HG02759 (cell line): ENCODE measurements at regions not wholly inside any gene's neighbourhood (a gene's known extent, or its start where the extent isn't known, plus 50 kb on each side); places are given as distances from the start of the nearest gene placed in this dataset.
"Not testable (repeated sequence)": the region's sequence is repeated elsewhere in the genome, so short reads cannot be mapped to it uniquely, and the experiment has no call there.

Experiments used
- ATAC-seq: cut with Tn5 transposase; IDR thresholded peaks from one replicate; pipeline ENCODE4 v1.9.1; 2021; ENCODE audit warnings: mild to moderate bottlenecking, moderate library complexity; ENCODE audit not compliant: unreplicated experiment

DNA sequence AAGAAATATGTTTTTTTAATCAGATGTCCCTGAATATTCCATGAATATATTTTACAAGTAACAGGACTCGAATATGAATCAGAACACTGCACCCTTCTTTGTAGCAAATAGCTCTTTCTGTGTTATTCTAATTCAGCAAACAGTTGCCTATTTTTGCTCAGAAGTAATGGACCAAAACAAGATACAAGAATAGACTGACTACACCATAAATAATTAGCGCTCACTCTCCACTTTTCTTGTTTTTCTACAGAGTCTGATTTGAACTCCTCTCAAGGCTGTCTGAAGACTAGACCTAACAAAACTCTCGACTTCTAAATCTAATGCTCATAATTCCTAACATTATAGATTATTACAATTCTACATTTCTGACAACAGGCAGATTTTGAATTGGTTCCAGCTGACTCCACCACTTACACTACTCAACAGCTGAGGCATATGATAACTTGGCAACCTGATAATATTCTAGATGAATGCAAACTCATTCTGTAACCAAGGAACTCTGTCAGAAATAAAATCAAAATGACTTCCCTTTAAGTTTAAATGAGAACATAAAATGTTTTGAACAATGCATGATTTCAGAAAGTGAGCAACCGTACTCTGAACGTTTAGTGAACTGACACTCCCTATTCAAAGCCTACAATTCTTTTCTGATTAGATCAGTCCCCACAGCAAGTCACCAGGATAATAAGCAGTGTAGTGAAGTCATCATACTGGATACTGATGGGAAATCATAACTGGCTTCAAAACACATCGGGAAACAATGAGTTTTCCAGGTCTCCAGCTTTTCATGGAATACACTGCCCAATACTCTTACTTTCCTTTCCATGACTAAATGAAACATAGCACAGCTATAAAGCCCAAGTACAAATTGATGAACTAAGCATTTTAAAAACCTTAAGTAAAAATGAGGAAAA lies 114.2 kb upstream of the BEND6 start:
- ATAC-seq: no peak

DNA sequence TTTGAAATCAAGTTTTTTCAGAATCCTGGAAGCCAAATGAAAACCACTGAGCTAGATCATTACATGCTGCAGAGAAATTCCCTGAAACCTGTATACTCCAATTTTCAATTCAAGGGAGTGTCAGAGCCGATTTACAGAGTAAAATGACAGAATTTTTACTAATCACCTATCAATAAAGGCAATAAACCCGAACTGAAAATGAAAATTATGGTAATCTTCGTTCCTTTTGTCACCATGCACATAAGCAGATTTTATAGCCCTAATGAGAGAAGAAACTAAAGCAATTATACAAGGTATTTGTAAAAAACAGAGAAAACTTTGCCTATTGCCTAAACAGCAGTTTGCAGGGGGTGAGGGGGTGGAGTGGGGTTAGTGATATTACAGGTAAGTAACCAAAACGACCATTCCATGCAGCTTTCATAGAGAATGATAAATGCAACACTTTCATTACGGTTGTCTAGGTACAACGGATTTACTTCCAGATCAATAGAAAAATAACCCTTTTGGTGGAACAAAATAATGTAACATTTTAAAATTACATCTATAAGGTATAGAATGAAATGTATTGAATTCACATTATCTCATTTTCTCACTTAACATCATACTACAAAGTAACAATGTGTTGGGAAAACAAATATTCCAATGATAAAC lies 115.2 kb upstream of the BEND6 start:
- ATAC-seq: no peak

DNA sequence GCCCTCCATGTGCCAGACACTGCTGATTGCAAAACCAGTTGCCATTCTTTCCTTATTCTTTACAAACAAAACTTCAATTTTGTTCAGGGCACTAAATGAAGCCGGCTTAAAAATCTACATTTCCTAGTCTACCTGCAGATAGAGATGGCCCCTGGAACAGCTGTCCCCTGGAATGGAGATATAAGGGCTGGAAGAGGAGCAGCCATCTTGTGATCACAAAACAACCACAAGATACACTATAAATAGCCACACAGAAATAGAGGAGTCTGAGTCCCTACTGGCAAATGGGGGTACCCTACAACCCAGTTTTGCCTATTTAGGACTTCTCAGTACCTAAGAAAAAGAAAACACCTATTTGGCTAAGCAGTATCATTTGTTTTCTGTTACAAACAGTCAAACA lies 115.9 kb upstream of the BEND6 start:
- ATAC-seq: no peak

DNA sequence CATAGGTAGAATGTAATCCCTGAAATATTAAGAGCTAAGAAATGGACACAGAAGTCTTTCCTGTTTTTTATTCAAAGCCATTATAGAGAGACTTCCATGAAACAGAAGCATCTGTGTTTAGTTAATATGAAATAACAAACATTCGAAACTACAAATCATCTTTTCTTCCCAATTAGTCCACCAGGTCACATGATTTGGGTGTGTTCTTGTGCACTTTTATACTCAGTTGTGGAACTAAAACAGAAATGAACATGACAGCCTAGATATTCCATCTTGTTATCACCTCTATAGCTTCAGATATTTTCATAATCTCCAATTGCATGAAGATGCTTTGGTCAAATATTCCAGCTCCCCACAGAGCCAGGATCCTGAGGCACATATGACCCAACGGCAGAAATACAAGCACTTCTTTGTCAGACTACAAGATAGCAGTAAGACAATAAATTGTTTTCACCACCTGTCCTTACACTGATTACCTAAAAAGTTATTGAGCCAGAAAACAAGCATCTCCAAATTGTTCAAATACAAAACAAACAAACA lies 116.8 kb upstream of the BEND6 start:
- no peak for ATAC-seq

DNA sequence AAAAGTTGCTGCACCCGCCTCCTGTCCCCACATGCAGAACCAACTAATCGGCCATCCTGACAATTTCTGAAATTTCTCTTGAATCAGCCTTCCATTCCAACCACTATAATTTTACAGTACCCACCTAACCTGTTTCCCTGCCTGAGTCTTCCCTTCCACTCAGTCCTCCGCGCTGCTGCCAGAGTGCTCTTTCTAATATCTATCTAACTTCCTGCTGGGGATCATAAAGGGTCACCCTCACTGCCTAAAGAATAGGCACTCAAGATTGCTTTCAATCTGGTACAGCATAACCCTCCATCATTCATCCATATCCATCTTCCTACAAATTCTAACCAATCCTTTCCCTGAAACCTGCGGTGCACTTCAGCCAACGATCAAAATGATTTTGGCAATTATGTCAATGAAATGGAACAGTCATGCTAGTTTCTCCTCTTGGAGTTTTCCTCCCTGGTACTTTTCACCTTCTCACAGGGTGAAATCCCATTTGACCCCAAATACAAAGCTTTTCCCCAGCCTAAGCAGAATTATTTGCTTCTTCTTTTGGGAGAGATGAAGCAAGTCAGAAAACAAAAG lies 117.5 kb upstream of the BEND6 start:
- ATAC-seq: no peak

DNA sequence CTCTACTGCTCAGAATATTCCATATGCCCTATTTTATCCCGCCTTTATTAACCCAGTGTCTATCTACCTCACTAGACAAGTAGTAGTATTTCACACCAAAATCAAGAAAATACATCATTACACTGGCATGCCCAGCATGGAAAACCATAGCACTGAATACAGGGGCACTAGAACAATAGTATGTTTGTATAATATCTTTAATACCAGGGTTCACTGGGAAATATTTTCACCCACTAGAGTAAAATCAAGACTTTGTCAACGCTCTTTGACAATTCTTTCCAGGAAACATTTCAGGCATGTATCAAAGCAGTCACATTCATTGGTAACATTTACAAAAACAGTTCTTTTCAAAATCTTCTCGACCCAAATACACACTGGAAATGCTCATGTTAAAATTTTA lies 119.3 kb upstream of the BEND6 start:
- no peak for ATAC-seq

DNA sequence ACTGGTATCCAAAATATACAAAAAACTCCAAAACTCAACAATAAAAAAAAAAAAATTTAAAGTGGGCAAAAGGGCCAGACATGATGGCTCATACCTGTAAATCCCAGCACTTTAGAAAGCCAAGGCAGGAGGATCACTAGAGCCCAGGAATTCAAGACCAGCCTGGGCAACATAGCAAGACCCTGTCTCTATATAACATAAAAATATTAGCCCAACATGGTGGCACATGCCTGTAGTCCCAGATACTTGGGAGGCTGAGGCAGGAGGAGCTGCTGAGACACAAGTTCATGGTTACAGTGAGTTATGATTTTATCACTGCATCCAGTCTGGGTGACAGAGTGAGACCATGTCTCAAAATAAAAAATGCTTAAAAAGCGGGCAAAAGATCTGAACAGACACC lies 121.0 kb upstream of the BEND6 start:
- ATAC-seq: no peak

DNA sequence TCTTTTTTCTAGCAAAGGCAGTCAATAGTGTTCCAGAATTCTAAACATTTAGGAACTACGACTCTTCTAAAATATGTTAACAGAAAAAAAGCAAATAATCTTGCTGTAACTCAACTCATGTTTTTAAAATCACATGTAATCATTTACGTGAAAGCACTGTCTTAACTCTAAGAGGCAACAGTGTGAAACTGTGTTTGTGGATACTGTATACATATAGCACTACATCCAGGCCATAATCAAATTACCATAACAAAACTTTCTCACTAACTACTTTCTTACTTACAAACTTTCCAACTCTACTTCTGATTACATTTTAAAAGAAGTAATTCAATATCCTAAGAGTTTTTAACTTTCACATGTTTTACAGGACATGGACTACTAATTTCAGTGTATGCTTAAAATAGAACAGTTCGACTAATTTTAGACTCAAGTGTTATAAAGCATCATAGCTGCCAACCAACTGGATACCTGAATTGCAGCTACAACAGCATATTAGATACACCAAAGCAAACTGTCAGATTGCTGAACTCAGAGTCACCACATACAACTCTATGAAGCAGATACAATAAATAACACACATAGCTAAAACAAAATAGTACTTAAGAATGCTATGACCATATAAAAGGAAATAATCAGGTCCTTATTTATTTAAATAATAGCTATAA lies 121.6 kb upstream of the BEND6 start:
- no peak for ATAC-seq

DNA sequence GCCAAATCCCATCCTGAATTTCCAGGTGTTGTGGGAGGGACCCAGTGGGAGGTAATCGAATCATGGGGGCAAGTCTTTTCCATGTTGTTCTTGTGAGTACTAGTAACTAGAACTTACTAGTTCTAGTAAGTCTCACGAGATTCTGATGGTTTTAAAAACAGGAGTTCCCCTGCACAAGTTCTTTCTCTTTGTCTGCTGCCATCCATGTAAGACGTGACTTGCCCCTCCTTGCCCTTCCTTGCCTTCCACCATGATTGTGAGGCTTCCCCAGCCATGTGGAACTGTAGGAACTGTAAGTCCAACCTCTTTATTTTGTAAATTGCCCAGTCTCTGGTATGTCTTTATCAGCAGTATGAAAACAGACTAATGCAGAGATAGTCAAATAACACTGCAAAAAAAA lies 122.7 kb upstream of the BEND6 start:
- ATAC-seq: no peak

DNA sequence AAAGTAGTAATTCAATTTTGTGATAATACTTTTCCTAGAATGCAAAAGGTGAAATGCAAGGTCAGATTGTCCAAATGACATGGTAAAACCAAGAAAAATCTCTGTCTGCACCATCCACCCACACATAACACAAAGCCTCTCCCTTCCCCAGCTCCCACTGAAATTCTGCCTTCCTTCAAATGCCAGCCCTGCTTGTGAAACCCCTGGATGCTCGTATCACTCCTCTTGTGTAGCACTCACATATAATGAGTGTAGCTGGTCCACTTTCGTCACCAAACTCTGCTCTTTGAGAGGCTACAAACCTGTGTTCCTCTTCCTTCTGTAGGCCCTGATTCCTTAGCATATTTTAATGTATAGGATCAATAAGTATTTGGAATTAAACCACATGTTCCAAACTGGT lies 123.6 kb upstream of the BEND6 start:
- ATAC-seq: no peak

DNA sequence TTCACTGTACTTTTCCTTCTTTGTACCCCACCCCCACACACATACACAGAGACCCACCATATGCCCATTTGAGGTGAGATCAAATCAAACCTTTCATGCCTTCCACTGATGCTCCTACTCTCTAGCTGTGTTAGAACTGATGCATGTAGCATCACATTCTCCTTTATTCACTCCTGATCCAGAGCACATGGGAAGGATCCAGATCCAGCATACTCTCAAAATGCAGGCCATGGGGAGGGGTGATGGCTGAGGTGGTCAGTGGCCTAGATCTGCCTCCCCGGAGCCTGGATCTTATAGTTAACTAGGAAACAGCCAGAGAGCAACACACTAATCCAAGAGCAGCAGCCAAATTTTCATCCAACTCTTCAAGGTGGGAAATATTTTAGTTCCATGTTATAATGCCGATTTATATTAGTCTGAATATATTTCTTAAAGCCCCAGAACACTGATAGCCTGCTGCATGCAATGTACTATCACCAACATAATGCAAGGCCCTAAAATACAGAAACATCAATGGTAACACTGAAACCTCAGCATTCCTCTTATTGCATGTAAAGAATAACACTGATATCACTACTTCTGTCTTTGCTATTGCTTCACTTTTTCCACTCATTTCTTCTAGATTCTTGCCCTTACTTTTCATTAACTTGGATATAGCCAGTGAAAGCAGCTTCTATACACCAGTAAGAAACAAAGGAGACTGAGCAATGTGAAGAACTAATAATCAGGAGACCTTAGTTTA lies 126.8 kb upstream of the BEND6 start:
- no peak for ATAC-seq

DNA sequence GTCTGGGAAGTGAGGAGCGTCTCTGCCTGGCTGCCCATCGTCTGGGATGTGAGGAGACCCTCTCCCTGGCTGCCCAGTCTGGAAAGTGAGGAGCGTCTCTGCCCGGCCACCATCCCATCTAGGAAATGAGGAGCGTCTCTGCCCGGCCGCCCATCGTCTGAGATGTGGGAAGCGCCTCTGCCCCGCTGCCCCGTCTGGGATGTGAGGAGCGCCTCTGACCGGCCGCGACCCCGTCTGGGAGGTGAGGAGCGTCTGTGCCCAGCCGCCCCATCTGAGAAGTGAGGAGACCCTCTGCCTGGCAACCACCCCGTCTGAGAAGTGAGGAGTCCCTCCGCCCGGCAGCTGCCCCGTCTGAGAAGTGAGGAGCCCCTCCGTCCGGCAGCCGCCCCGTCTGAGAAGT lies 130.5 kb upstream of the BEND6 start:
- ATAC-seq: not testable (repeated sequence)

DNA sequence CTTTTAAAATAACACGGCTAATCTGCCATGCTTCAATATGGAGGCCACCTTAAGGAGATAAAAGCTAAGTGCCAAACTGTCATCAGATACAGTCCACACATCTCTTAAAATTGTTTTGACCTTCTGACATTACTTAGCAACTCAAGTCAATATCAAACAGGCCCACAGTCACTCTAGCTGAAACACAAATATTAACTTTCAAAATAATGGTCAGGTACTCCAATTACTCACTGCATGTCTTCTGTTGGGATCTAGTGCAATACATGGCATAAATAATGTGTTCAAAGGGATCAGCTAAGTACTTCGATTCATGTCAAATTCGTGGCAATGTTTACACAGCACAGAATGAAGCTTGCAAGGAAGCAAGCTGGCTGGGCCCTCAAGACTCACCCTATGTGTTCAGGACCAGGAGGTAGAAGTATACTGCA lies 133.9 kb upstream of the BEND6 start:
- no peak for ATAC-seq

DNA sequence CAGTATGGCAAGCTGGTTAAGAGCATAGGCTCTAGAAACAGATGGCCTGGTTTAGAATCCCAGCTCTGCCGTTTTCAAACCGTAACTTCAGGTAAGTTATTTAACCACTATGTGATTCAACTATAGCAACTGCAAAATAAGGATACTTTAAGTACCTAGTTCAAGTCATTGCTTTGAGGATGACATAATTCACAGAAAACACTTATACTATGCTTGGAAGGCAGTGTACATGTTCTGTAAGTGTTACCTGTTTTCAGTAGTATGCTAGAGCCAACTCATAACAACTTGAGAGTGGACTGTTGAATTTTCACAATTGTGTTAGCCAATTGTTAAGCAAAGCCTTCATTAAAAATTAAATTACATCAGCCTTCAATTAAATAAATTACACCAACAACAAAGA lies 134.8 kb upstream of the BEND6 start:
- no peak for ATAC-seq

DNA sequence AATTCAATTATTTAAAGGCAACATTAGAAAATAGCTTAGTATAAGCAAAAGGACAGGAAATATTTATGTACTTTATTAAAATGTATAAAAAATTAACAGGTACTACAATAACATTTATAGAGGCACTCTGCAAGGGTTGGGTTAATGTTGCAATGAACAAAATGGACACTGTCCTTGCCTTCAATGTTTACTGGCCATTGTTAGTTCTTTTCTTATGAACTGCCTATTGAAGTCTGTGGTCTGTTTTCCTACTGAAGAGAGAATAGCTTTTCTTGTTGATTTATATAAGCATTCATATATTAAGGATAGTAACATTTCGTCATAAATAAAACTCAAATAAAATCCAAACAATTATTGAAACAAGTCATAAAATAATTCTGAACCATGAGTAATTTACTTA lies 135.3 kb upstream of the BEND6 start:
- ATAC-seq: no peak

DNA sequence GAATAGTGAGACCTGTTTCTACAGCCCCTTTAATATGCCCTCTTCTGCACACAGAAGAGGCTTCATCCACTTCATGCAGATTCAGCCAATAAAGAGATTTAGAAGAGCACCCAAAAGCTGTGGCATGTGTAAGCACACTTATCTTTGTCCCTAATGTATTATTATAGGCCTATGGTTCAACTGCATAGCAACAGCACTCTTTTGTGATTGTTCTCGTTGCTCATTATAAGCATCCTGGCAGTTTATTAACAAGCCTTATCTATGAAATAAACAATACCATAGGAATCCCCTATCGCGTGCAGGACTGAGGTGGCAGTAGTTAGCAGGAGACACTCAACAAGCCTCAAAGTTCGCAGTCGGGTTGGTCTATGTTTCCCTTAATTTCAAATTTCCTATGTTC lies 138.5 kb upstream of the BEND6 start:
- no peak for ATAC-seq

DNA sequence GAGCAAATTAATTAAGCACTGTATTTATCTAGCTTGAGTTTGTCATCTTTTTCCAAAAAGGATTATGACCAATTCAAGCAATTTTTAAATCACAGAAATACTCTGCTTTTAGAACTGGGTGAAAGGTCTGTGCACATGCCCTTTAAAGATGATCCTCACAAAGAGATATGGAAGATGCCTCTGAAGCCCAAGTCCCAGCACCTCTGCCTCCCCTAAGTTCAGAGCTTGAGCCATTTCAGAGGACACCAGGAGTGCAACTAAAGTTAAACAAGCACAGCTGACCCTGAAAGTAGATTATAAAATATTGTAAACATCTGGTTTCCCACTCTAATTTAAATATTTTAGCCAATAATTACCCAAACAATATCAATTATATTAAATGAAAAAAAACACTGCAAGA lies 139.5 kb upstream of the BEND6 start:
- no peak for ATAC-seq

DNA sequence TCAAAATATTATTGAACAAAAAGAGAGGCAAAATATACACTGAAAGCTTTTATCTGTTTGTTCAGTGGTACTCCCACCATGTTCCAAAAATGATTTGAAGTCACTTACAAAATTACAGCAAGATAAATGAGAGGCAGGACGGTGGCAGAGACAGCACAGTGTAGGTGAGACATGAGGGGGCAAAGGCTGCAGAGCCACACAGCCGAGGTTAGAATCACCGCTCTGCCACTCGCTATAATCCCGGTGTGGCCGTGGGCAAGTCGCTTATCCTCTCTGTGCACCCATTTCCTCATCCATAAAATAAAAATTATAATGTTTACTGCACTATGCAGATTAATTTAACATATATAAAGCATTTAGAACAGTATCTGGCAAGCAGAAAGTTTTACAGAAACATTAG lies 140.1 kb upstream of the BEND6 start:
- ATAC-seq: no peak

DNA sequence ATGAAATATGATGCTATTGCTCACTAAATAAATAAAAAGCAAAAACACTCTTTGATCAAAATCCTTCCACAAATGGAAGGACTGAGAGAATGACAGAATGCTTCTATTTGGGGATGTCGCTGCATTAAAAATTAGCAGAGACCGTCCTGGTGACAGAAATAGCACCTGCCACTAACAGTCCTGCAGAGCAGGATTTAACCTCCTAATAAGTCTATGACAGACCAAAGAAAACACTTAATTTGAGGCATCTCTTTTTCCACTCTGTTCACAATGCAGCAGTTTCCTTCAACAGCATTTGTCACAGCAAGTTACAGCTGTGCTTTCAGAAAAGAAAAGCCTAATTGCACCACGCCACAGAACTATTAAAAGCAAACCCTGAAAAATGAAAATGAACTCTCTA lies 140.6 kb upstream of the BEND6 start:
- no peak for ATAC-seq

DNA sequence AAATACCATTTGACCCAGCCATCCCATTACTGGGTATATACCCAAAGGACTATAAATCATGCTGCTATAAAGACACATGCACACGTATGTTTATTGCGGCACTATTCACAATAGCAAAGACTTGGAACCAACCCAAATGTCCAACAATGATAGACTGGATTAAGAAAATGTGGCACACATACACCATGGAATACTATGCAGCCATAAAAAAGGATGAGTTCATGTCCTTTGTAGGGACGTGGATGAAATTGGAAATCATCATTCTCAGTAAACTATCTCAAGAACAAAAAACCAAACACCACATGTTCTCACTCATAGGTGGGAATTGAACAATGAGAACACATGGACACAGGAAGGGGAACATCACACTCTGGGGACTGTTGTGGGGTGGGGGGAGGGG lies 142.1 kb upstream of the BEND6 start:
- not testable (repeated sequence) for ATAC-seq
